ENCODE measurements at regions not wholly inside any gene's neighbourhood (a gene's known extent, or its start where the extent isn't known, plus 50 kb on each side); places are given as distances from the start of the nearest gene placed in this dataset.

DNA sequence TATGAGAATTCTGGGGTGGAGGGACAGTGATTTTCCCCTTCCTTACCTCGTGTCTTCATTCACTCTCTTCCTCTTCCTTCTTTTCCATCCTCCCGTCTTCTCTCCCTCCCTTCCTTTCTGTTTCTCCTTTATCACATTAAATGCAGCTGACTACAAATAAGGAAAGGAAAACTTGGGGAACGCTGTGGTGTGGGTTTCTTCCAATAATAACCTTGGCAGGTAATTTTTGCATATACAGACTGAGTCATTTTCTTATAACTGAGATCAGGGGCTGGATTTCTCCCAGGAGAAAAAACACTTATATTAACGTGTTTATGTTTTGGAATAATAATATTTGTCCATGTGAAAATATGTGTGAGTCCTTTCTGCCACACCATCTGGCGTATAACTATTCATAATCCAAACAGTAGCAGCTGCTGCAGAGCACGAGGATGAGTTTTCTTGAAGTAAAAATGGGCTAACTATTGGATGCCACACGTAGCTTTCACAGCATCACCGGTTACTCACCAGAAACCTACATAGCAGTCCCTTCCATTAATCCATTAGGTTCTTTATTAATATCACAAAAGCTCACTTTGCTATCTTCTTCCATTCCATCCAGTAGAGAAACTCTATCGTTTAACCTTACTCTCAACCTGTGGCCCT is 139.2 kb upstream of the SASH1 start:
- Histone ChIP-seq H2BK5ac (ENCODE audit: low read depth, low read length, poor library complexity, severe bottlenecking) (peak overlapping the region; percentile 98), H4K20me1 (ENCODE audit: insufficient read depth, low read length) (no peaks in the 10 kb centered on the region), H3K9me3 (ENCODE audit: control insufficient read depth, insufficient read depth, low read length) (no peaks in the 10 kb centered on the region), H3K27ac (ENCODE audit: insufficient read depth, low read length) (peak overlapping the region; percentile 94; the same call in 1 of the 2 replicates), H4K91ac (ENCODE audit: insufficient read depth, low read depth, low read length) (peak overlapping the region; percentile 45), H2BK15ac (ENCODE audit: low read depth, low read length) (peak overlapping the region; percentile 6; the same call in 1 of the 3 replicates), H2BK120ac (ENCODE audit: low read depth, low read length) (peak overlapping the region; percentile 85), H2AK5ac (ENCODE audit: low read depth, low read length) (peak overlapping the region; percentile 88; the same call in 1 of the 2 replicates), H3K18ac (ENCODE audit: low read depth, low read length) (peak overlapping the region; percentile 99), H3K23ac (ENCODE audit: low read depth, low read length) (peak overlapping the region; percentile 71), H3K36me3 (ENCODE audit: control insufficient read depth, insufficient read depth, low read length) (no peaks in the 10 kb centered on the region), H3K79me1 (ENCODE audit: low read depth in 1 of 2, low read length in 2 of 2) (no peaks in the 10 kb centered on the region), H4K8ac (ENCODE audit: low read depth in 2 of 2, low read length in 2 of 2) (peak overlapping the region in 1 of 2 experiments; percentile 68; a peak in 2 of 4 replicates), H3K27me3 (ENCODE audit: control insufficient read depth, insufficient read depth, low read length) (peaks cover 8% of the 10 kb centered on the region; the same call in 1 of the 2 replicates), H3K4me3 (ENCODE audit: insufficient read depth, low read depth, low read length) (peak overlapping the region; percentile 21; the same call in 1 of the 2 replicates), H4K5ac (ENCODE audit: low read depth, low read length) (peak overlapping the region; percentile 93), H2AK9ac (replicated peaks; ENCODE audit: low read depth, low read length, poor library complexity) (peak overlapping the region; percentile 22), H3K14ac (replicated peaks; ENCODE audit: low read depth, low read length) (peak overlapping the region; percentile 64), H3K9me1 (ENCODE audit: insufficient read depth, low read length) (peaks cover 5% of the 10 kb centered on the region; the same call in 1 of the 2 replicates), H2AFZ (replicated peaks; ENCODE audit: low read length, poor library complexity) (no peak overlapping the region), H3K4ac (ENCODE audit: low read depth, low read length) (peak overlapping the region; percentile 78), H3K9ac (ENCODE audit: low read depth, low read length) (peak overlapping the region; percentile 57), H3K4me1 (ENCODE audit: control insufficient read depth, insufficient read depth, low read length) (peaks cover 9% of the 10 kb centered on the region), H3K4me2 (ENCODE audit: low read depth, low read length) (peak overlapping the region; percentile 98), H2BK20ac (ENCODE audit: low read depth, low read length) (peak overlapping the region; percentile 81), H3K56ac (ENCODE audit: extremely low read depth, insufficient read depth, low read length) (no peak overlapping the region)
- dilution Hi-C loops (cut with HindIII; ENCODE audit: low sequenced_read_pairs, unreplicated experiment), result no loop called here
- ChIA-PET CTCF (interaction anchor here (0.6 to 1.4 kb wide), 3 partner anchors 15 to 98 kb away, joined by 3 to 4 read pairs (median 3); no protein-coding TSS in a partner anchor), POLR2A (ENCODE audit: unreplicated experiment) (no interaction called here)
- no TSS peak for BruUV-seq (replicated peaks)
- TF ChIP-seq, protein P1, sequence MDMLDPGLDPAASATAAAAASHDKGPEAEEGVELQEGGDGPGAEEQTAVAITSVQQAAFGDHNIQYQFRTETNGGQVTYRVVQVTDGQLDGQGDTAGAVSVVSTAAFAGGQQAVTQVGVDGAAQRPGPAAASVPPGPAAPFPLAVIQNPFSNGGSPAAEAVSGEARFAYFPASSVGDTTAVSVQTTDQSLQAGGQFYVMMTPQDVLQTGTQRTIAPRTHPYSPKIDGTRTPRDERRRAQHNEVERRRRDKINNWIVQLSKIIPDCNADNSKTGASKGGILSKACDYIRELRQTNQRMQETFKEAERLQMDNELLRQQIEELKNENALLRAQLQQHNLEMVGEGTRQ (IDR thresholded peaks at IDR 0.05; ENCODE audit: low read depth, low read length), result 0 out of 2 replicates have a peak, but pooled peaks have one; percentile 3
- peak; percentile 90 for TF ChIP-seq BHLHE40 (IDR thresholded peaks at IDR 0.05; ENCODE audit: low read depth, low read length)
- TF ChIP-seq RCOR1 (IDR thresholded peaks at IDR 0.05; ENCODE audit: insufficient replicate concordance, low read length), result no peak
- TF ChIP-seq RFX5 (IDR thresholded peaks at IDR 0.05; ENCODE audit: low read depth, low read length), result peak; percentile 79
- no peak for TF ChIP-seq MAFK (IDR thresholded peaks at IDR 0.05; ENCODE audit: low read depth, low read length)
- TF ChIP-seq CEBPB (IDR thresholded peaks at IDR 0.05; ENCODE audit: low read depth, low read length), result no peak
- TF ChIP-seq MXI1 (IDR thresholded peaks at IDR 0.05; ENCODE audit: borderline replicate concordance, low read depth, low read length), result no peak
- TF ChIP-seq NFE2L2 (IDR thresholded peaks at IDR 0.05; ENCODE audit: low read depth, low read length), result no peak
- no peak for TF ChIP-seq RAD21 (IDR thresholded peaks at IDR 0.05; ENCODE audit: low read length)
- DNase-seq (peak; percentile 98), ATAC-seq (ENCODE audit: low read depth) (peak; percentile 93)
- intact Hi-C loops (cut with micrococcal nuclease), result no loop called here
- in situ Hi-C loops (cut with MboI; ENCODE audit: low sequenced_read_pairs), result no loop called here
- no CpG with 5 or more reads among the region's 9 CpGs for WGBS, 2 experiments (ENCODE audit: extremely low coverage in 2 of 2, insufficient read length in 1 of 2)

Data from IMR-90 (cell line).